ENCODE measurements at regions not wholly inside any gene's neighbourhood (a gene's known extent, or its start where the extent isn't known, plus 50 kb on each side); places are given as distances from the start of the nearest gene placed in this dataset.
"Not testable (repeated sequence)": the region's sequence is repeated elsewhere in the genome, so short reads cannot be mapped to it uniquely, and the experiment has no call there.

DNA sequence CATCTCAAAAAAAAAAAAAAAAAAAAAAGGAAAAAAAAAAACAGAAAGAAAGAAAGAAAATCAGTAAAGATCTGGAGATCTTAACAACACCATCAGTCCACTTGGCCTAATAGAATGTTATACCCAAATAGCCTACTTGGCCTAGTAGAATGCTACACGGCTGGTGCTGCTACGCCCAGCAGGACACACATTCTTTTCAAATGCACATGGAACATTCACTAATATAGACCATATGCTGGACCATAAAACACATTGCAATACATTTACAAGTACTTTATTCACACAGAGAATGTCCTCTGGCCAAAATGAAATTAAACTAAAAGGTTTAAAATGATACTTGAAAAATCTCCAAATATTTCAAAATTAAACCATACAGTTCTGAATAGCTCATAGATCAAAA, 80.0 kb upstream of the TNFAIP3 start:
- DNase-seq, result no peak

DNA sequence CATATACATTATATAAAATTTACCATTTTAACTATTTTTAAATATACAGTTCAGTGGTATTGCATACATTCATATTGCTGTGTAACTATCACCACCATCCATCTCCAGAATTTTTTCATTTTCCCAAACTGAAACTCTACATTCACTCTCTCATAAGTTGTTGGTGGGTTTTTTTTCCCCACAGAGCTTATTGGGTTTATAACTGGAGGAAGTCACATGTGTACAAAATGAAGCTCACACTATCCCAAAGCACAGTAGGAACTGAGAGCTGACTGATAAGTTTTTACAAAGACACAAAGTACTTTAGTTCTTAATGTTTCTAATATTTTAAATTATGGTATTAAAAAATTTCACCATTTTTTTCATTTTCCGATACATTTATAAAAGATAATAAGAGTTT, 78.8 kb upstream of the TNFAIP3 start:
- no peak for DNase-seq

DNA sequence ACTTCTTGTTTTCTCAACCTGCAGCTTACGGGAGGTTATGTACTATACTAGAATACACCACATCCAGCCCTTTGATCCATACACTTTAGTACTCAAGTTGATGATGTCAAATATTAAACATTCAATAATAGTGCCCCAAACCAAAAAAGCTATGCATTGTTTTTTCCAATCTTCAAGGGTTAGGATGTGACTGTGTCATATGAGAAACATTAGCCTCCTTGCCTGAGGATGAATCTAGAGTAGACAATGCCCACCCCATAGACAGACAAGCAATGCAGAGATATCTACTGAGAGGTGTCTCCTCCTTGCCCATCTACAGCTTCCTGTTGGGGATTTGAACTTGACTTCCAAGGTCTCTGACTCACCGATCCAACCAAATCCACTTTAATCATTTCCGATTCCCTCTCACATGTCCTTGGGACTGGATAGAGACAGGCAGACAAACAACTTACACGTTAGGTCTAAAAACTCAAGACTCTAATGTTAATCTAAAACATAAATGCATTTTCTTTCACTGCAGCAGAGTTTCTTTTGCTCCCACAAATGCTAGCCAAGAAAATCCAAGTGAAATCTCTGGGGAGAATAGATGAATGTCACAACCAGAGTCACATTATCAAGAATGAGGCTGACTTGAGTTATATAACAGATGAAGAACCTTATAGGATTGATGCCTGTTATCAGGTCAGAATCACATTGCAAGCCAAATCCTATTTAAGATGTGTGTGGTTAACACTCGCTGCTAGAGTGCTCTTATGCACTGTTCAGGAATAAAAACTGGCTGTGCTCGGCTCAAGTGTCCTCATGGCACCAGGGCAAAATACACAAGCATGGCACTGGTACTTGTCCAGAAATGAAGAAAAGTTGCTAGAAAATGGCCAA, 75.5 kb upstream of the TNFAIP3 start:
- no peak for DNase-seq

DNA sequence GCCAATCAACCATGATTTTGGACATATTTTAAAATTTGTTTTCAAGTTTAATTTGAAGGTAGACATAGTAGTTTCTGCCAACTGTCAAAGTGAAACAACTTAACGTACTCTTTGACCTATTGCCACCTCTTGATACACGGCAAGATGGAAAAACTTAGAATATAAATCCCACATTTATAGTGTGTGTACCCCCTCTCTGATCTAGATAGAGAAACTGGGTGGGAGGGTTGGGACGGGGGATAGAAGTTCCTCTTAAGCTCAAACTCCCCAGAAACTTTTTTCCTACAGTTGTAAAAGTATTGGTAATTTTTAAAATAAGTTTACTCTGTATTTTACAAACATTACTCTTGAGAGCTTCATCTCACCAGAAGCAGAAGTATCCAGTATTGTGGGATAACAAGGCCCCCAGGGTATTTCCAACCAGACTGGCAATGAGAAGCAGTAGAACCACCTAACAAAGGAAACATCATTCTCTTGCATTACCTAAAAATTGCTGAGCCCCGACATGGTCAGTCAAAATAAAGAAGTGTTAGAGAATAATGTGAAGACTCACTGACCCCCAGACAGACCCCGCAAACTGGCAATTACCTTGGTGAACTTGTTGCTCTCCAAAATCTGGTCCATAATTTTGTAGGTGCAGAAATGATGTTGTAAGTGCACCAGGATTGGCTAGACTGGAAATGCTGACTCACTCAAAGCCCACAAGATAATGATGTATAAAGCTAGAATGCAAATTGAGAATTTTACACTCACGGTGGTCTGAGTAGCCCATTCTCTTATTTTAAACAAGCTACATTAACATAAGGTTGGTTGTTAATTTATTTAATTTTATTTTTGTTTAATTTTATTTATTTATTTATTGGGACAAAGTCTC, 74.7 kb upstream of the TNFAIP3 start:
- DNase-seq, result no peak

DNA sequence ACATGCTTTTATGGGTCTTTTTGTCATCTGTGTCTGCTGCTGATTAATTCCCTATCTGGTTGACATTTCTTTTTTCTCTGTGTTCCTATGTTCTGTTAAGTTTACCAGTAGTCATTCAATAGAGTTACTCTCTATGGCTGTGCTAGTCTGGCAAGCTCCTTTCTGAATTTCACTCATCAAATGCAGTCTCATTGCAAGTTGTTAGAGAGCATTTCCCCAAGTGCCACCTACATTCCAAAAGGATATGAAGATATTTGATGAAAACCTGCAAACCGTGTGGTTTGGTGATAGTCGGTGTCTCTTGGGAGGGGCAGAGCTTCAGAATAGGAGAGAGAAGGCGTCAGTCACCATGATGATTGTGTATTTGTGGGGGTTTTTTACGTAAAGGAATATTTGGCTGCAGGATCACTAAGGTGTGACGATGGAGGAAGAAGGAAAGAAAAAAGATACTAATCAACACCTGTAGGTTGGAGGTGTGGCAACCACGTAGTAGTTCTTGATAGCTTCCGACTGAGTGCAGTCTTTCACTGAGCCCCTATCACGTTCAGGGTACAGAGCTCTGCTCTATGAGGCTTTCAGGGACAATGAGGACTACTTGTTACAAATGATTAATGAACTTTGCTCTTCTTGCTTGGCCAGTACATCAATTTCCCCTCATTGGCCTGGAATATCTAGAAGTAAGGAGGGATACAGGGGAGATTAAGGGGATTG, 73.1 kb upstream of the TNFAIP3 start:
- no peak for DNase-seq

DNA sequence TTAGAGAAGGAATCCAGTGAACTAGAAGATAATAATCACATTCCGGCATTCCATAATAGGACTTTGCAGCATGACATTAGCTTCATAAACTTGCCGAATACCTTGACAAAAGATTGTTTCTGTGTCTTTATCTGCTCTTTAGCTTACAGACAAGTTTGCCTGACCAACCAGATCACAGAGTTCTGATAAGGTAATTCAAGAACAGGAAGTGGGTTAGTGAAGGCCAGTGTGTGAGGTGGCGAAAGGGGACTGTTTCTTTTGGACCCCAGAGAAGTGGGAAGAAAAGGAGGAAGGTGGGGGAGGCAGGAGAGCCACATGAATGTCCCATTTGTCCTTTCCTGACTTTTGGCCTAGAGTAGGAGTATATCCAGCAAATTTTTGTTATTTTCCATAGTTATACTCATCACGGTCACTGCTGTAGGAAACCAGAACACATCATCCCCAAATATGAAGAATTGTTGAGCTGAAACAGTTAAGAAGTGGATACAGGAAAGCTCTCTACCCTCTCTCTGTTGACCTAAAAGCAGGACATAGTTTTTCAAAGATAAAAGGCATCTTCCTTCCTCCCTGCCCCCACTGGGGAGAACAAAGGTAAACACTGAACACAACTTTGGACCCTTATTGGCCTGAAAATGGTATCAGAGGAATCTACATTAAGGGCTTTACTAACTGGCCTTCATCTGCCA, 72.4 kb upstream of the TNFAIP3 start:
- DNase-seq, result no peak

DNA sequence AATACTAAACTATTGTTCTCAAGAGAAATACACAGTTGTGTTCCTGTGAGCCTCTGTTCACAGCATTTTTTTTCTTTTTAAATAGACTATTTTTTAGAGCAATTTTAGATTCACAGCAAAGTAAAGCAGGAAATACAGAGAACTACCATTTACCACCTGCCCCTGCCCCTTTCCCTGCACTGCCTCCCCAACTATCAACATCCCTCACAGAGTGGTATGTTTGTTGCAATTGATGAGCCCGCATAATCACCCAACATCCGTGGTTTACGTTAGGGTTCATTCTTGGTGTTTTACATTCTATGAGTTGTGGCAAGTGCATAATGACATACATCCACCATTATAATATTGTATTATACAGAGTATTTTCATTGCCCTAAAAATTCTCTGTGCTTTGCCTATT, 71.6 kb upstream of the TNFAIP3 start:
- DNase-seq, result no peak

DNA sequence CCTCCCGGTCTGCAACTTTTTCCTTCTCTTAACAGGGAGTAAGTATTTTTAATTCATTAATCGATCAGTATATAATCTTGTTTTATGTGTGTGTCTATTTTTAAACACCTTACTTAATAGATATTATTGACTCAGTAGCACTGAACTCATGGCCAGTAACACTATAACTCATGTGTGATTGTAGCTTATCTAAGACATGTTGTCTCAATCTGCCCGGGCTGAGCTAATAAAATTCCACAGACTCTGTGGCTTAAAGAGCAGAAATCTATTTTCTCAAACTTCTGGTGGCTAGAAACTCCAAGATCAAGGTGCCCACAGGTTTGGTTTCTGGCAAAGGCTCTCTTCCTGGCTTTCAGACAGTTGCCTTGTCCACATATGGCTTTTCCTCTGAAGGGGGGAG, 68.8 kb upstream of the TNFAIP3 start:
- no peak for DNase-seq

DNA sequence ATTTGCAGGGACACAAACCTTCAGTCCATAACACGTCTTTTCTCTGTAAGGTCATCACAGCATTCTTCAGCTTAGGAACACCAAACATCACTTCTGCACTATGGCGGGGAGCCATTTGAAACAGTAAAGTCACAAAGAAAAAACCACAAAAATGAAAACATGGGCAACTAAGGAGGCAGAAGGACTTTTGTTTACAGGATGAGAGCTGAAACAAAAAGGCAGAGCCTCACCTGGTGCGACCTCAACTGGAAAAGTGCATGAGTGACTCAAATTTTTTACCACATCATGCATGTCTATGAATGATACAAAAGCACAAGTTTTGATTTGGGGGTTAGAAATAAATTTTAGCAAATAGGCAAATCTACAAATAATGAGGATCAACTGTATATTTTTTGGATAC, 68.2 kb upstream of the TNFAIP3 start:
- DNase-seq, result peak in 1 of 2 donors; percentile 24

DNA sequence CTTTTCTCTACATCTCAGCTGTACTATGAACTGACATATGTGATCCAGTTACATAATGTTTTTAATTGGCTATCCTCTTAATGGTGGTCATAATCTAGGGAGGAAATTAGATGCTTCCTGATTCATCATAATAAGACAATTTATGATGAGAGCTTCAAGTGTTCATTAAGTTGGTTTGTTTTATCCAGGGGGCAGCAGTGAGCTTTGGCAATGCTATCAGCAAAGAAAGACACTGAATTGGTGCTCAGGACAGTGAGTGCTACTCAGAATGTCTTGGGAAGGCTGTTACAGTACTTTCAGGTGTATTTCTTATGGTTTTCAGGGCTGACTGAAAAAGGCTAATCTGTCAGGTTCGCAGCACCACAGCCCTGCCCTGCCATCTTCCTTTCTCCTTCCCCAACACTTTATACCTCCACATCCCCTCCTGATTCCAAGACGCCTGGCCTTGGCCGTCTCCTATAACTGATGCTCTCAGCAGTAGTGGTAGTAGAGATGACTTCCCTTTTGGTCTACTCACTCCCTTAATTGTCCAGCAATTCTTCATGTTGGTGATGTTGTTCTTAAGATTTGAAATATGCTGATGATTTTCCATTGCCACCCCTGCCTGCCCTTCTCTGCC, 67.0 kb upstream of the TNFAIP3 start:
- DNase-seq, result peak; percentile 75 to 83

DNA sequence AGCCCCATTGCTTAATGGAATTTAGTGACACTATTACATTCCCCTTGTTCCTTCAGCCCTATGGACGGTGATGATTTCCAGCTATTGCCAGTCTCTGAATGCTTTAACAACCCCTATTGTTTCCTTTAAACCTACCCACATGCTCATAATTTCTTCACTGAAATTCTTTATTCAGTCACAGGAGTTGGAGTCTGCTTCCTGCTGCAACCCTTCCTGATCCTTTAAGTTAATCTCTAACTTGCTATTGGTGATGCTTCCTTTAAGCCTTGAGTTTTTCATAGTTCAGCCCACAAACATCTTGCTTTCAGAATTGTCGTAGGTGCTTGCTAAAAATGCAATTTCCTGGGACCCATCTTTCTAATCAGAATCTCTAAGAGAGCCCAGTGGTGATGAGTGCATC, 66.3 kb upstream of the TNFAIP3 start:
- no peak for DNase-seq

DNA sequence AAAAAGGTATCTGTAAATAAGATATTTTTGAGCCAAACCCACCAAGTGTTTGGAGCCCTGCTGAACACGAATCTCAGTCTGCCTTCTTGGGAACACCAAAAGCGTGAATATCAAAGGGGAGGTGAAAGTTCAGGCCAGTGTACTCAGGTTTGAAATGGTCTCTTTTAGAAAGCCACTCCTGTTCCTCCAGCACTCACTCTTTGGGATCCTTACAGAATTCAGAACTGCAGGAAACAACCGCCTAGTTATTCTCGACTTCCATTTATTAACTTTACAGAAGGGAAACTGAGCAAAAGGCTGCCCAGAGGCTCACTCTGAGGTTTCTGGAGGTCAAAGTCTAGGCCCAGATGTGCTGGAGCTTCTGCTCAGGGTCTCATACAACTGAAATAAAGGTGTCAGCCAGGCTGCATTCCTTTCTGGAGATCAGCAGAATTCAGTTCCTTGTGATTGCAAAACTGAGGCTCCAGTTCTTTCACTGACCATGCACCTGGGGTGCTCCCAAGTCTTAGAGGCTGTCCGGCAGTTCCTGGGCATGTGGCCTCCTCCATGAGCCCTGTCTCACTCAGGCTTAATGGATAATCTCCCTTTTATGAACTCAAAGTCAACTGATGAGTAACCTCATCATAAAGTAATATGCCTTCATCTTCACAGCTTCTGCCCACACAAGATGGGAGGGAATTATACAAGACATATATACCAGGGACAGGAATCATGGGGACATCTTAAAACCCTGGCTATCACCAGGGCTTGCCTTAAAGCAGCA, 65.5 kb upstream of the TNFAIP3 start:
- no peak for DNase-seq

DNA sequence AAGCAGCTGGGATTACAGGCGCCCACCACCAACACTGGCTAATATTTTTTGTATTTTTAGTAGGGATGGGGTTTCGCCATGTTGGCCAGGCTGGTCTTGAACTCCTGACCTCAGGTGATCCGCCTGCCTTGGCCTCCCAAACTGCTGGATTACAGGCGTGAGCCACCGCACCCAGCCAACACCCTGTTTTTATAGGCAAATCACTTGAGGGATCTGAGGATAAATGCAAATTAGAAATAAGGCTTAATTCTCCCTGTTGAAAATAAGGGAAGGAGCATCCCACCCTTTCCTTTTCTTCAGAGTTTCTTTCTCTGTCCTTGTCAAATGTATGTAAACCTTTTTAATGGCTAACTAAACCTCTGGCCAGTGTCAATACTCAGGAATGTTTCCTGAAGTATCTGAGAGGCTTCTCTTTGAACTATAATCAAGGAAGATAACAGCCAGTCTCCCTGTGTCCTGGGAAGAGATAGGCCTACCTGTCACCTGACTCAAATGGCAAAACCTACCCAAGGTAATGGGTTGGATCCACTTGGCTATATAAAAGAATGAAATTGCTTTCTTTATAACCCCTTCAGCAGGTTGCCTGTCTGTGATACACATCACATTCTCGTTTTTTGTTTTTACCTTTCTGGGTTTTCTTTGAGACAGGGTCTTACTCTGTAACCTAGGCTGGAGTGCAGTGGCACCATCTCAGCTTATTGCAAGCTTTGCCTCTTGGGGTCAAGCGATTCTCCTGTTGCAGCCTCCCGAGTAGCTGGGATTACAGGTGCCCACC, 64.5 kb upstream of the TNFAIP3 start:
- no peak for DNase-seq

DNA sequence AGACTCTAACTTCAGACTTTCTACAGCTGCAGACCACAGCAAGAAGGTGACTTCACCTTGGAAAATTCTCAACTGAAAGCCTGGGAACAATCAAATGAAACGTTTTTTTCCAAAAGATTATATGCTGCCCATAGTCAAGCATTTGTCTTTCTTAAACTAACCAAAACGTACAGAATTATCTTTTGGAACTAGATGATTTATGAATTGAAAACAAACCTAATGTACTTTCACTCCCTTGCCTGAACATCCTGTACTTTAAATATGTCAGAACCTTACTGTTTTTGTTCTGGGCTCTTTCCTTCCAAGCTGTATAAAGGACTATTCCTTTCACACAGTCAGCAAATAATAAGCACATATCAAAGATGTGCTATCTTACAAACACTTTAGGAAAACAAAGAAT, 62.4 kb upstream of the TNFAIP3 start:
- no peak for DNase-seq

DNA sequence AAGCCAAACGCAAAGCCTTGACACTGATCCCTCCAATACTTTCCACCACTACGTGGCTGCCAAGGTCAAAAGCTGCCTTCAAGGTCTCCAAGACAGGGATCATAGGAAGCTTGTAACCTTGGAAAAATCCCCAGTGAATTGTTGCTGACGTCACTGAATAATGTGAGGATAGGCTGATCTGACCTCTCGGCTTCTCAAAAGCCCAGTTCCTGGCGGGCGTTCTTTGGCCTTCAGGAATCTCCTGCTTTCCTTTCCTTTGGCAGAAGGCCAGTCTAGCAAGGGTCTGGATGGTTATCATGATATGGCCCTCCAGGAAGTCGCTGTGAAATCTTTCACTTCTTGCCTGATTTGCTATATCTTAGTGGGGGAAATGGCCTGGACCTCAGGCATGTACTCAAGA, 61.4 kb upstream of the TNFAIP3 start:
- DNase-seq, result no peak

DNA sequence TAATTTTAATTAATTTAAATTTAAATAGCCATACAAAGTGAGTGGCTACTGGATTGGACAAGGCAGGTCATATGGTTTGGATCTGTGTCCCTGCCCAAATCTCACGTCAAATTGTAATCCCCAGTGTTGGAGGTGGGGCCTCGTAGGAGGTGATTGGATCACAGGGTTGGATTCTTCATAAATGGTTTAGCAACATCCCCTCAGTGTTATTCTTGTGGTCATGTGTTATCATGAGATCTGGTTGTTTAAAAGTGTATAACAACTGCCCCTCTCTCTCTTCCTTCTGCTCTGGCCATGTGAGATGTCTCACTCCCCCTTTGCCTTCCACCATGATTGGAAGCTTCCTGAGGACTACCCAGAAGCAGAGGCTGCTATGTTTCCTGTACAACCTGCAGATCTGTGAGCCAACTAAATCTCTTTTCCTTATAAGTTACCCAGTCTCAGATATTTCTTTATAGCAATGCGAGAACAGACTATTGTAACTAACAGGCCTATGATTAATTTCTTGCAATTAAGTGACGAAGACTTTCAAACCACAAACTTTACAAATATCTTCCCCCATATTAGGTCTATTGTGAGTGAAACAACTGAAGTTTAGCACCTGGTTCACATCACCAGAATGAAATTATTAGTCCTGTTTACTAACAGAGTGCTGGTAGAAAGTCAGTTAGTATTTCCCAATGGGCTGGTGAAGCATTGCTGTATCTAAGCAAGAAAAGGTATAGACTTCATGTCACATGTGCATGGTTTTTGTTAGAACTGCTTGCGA, 60.0 kb upstream of the TNFAIP3 start:
- DNase-seq, result no peak

DNA sequence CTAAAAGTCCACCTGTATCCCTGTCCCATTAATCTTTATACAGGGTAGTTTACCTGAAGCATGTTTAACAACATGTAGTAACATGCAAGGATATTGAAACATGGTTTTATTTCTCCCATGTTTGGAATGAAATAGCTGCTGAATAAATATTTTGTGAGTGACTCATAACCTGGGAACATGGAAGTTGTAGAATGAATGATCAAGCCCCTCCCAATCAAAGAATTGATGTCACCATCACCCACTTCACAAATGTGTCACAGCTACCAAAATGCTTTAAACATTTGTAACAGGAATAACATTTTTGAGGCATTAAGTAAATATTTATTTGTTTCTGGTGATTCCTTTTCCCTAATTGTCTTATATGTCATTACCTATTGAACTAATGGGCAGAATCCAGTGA, 58.9 kb upstream of the TNFAIP3 start:
- DNase-seq, result no peak

DNA sequence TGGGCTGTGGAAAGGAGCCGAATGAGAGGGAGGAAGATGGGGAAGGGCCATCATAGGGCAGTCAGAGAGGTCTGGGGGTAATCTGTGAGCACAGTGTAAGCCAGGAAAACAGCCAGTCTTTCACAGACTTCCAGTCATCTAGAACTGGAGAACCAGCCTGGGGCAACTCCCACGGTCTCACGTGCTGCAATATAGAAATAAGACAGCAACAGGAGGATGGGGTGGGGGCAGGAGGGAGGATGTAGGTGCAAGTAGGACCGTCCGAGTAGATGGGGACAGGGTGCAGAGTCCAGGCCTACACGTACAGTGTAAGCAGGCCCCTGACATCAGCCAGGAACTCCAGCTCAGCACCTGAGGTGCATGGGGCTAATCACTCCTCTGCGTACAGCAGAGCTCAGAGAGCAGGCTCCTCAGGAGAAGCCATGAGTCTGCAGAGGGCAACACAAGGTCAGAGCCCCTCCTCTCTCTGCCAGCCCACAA, 58.2 kb upstream of the TNFAIP3 start:
- no peak for DNase-seq

DNA sequence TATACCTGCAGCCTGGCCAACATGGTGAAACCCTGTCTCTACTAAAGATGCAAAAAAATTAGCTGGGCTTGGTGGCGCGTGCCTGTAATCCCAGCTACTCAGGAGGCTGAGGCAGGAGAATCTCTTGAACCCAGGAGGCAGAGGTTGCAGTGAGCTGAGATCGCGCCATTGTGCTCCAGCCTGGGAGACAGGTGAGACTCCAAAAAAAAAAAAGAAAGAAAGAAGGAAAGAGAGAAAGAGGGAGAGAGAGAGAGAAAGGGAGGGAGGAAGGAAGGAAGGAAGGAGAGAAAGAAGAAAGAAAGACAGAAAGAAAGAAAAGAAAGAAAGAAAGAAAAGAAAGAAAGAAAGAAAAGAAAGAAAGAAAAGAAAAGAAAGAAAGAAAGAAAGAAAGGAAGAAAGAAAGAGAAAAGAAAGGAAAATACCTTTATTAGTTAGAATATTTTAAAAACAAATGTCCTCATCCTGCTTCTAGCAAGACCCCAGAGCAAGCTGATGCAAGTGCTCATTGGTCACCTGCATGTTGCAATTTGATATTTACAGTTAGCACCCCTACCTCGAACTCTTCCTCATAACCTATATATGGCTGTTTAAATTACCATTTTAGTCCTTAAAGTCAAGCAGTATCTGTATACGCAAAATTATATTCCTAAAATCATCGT, 57.0 kb upstream of the TNFAIP3 start:
- DNase-seq, result not testable (repeated sequence)

Data from activated CD4-positive, alpha-beta T cell treated with anti-CD3 and anti-CD28 coated beads for 4 hours (primary cell).